Posterior cingulate gyrus (tissue), 11 donors: ENCODE measurements at regions not wholly inside any gene's neighbourhood (a gene's known extent, or its start where the extent isn't known, plus 50 kb on each side); places are given as distances from the start of the nearest gene placed in this dataset.
"Not testable (repeated sequence)": the region's sequence is repeated elsewhere in the genome, so short reads cannot be mapped to it uniquely, and the experiment has no call there.

Experiments
- DNase-seq, 10 donors: peaks; one replicate each; pipeline versions ENCODE4 v3.0.0 to v3.0.0-alpha.2; 2020 to 2021; ENCODE audit warnings: mixed read lengths in 3 of 10
- intact Hi-C: fragments of 100-400 bp; cut with DNase I; formaldehyde crosslinking; loops from one replicate; pipeline ENCODE4 v1.15.1; 2023

- no peak for DNase-seq
- intact Hi-C loops, result no loop called here
These were observed 458.3 kb upstream of the LCORL start for GRCh38 chr4:18479825-18480224.

DNA sequence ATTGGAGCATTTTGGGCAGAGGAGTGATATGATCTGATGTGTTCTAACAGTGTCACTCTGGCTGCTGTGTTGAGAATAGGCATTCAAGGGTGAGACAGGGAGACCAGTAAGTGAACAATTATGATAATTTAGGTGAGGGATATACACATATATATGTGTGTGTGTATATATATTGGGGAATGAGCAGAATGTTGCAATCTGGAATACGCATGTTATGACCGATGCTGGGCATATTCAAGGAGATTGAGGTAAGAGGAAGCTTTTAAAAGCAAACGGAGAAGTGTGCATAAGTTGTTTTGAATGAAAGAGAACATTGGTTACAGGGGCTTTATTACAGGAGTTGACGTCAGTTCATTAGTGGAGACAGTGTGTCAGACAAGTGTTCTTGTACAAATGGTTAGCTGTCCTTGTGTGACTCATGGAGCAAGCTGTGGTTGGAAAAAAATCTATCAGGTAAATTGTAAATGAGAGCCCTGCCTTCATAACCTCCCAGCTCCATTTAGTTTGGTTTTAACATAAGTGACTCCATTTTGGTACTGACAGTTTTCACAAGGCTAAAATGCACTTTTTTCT lies 442.5 kb upstream of the LCORL start:
- intact Hi-C loops, result no loop called here
- DNase-seq, result no peak

GRCh38 chr4:18458465-18458864 lies 436.9 kb upstream of the LCORL start:
- DNase-seq, result no peak
- intact Hi-C loops, result no loop called here

DNA sequence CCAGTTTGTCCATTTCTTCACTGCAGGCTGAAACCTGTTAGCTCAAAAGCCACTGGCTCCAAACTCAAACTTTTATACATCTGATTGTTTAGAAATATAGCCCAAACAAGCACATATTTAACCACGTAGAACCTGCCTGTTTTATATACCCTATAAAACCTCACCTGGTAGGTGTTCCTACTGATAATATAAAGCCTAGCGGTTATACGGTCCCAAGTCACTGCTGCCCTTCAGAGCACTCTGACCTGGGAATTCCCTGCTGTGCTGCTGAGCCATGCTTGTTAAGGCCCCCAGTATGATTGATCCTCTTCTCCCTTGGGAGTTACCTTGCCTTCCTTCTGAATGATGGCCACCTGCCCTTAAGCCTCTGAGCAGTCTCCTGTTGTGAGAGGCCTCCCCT lies 432.8 kb upstream of the LCORL start:
- no peak for DNase-seq
- intact Hi-C loops, result no loop called here

DNA sequence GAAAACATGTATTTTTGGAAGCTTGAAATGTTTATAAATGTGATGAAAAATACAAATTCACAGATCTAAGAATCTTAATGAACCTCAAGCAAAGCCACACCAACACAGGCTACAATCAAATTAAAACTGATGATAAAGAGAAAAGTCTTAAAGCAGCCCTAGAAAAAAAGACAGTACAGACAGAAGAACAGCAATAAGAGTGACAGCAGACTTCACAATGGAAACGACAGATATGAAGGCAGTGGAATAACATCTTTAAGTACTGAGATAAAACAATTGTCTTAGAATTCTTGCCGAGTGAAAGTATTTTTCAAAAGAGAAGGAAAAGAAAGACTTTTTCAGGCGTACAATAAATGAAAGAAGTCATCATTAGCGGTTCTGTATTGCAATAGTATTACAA lies 423.6 kb upstream of the LCORL start:
- intact Hi-C loops, result no loop called here
- DNase-seq, result no peak

DNA sequence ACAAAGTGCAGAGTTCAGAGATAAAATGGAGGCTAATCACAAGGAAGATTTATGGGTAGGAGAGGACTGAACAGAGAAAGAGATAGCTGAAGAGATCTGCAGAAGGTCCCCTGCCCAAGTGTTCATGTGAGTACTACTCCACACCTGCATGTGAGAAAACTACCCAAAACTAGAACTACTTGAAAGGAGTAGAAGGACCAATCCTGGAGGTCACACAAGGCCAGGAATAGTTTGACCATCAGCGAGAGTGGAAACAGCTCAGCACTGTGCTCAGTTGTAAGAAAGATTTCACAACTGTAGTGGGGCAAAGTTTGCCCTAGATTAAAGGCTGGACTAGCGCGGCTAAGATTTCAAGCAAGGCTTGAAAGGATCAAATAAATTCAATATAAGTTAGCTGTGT lies 422.7 kb upstream of the LCORL start:
- no peak for DNase-seq
- intact Hi-C loops, result no loop called here

- DNase-seq, result no peak
- intact Hi-C loops, result no loop called here
These were observed 421.4 kb upstream of the LCORL start for GRCh38 chr4:18442957-18443356.

DNA sequence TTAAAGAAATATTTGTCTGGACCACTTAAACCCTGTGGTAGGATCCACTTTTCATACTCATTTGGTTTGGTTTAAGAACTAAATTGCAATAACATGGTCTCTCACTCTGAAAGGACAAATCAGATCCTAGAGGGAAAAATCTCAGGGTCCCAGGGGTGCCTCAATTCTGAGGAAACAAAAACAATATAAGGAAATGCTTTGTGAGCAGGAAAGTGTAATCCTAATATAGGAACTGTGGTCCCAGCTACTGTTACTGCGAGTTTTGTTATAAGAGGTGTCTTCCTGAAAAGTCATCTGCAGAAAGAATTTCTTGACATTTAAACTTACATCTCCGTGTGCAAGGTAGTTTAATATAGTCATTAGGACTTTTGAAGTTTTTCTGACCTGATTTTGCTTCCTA lies 420.1 kb upstream of the LCORL start:
- DNase-seq, result no peak
- intact Hi-C loops, result no loop called here

- no peak for DNase-seq
These were observed 419.6 kb upstream of the LCORL start for GRCh38 chr4:18441203-18441590.

DNA sequence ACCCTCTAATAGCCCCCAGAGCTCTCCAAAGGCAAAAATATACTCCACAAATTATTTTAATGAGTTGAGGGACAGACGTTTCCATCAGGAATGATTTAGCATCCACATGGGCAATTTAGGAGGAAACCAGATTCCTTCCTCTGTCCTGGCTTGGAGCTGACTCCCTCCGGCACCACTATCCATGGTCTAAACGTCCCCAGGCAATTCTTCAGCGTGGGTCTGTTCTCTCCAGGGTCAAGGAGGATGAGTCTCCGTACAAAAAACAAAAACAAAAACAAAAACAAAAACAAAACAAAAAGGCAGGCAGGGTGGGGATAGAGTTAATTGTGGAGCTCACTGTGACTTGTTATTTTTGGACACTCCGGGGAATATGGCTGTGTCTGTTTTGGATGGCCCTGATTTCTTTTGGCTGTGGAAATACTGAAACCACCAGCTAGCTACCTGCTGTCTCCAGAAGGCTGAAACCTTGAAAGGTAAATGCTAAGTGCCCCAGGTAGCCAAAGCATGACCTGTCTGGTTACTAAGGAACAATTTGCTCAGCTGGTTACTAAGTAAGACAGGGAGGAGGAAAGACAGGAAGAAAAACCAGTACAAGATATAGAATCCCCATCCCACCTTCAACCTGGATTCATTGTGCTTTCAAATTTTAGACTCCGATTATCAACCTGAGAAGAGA lies 419.1 kb upstream of the LCORL start:
- no peak for DNase-seq
- intact Hi-C loops, result no loop called here

More at GRCh38 chr4:18441203-18441590, 419.6 kb upstream of the LCORL start:
- intact Hi-C loops, result no loop called here

- intact Hi-C loops, result no loop called here
- DNase-seq, result no peak
These were observed 417.8 kb upstream of the LCORL start for GRCh38 chr4:18439311-18439710.

DNA sequence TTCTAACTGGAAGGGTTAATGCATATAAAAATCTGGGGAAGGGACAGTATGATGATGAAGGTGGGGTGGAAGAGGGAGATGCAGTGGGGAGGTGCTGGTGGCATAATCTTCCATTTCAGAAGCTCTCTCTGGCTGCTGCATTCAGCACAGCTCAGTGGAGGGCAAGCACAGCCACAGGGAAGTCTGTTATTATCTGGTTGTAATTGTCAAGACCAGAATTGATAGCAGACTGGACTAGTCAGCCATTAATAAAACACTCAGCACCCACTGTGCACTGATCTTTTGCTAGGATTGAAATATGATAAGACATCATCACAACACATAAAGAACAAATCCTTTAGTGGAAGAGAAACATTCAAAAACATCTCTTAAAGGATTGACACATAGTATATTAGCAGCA lies 414.2 kb upstream of the LCORL start:
- intact Hi-C loops, result no loop called here
- DNase-seq, result no peak

DNA sequence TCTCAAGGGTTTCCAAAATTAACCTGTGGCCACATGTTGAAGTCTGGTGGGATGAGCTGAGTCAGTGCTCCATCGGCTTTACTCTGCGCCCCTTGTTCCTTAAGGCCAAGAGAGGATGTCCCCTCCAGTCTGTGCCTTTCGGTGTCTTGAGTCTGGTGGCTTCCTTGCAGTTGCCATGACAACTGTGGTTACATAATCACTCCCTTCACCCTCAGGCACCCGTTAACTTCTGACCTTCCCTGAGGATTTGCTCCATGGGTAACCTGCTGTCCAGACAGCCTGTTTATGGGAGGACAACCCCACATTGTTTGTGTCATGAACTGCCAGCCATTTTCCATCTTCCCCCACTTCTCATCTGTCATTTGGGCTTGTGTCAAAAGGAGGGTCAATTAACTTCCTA lies 401.1 kb upstream of the LCORL start:
- intact Hi-C loops, result no loop called here
- no peak for DNase-seq

DNA sequence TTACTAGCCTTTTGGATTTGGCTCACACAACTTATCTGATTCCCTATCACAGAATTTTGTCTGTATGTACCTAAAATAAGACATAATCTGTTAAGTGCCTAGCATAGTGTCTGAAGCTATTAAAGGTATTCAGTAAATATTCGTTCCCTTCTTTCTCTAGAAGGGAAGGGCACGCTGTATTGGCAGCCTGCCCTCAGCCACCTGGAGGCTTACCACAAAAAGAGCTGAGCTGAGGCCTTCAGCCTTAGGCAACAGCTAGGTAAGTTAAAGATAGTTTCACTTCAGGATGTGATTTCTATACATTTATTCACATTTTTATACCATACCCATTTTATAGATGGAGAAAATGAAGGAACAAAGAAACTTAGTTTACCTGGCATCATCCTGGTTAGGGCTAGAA lies 400.0 kb upstream of the LCORL start:
- intact Hi-C loops, result no loop called here
- DNase-seq, result no peak

DNA sequence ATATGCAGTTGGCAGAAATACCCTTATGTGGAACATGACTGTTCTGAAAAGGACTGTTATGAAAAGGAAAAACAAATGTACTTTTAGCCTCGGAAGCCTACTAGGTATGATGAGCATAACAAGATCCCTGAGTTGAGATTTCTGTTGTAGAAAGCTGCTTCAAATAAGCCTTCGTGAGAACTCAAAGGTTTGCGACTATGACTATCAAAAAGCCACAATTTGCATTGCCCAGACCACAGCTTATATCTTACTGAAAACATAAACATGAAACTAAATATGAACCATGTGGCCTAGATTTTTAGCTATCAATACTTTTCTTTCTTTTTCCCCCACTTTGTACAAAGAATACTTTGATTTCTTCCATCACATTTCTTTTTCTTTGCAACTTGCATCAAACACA lies 398.2 kb upstream of the LCORL start:
- intact Hi-C loops, result no loop called here
- DNase-seq, result no peak

- DNase-seq, result peak in 1 of 10 donors; percentile 75
- intact Hi-C loops, result not testable (repeated sequence)
These were observed 396.8 kb upstream of the LCORL start for GRCh38 chr4:18418195-18418898.

DNA sequence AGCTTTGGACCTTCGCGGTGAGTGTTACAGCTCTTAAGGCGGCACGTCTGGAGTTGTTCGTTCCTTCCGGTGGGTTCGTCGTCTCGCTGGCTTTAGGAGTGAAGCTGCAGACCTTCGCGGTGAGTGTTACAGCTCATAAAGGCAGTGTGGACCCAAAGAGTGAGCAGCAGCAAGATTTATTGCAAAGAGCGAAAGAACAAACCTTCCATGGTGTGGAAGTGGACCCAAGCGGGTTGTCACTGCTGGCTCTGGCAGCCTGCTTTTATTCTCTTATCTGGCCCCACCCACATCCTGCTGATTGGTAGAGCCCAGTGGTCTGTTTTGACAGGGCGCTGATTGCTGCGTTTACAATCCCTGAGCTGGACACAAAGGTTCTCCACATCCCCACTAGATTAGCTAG lies 396.1 kb upstream of the LCORL start:
- DNase-seq, intact Hi-C loops: not testable (repeated sequence)

DNA sequence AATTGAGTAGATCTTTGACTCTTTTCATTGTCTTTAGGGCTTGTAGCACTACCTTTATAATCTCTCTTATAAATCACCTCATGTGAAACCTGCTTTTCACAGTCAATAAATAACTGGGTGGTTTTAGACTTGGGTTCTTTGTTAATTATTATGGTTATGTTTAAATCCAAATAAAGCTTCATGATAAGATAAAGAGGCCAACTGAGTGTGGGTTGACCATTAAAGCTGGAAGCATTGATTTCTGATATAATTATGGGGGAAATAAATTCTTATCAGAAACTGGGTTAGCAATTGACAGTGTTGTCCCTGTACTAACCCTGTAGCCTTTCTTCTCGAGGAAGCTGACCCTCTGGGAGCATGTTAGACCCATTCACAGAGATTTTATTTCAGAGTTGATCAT lies 384.7 kb upstream of the LCORL start:
- DNase-seq, result no peak
- intact Hi-C loops, result no loop called here

DNA sequence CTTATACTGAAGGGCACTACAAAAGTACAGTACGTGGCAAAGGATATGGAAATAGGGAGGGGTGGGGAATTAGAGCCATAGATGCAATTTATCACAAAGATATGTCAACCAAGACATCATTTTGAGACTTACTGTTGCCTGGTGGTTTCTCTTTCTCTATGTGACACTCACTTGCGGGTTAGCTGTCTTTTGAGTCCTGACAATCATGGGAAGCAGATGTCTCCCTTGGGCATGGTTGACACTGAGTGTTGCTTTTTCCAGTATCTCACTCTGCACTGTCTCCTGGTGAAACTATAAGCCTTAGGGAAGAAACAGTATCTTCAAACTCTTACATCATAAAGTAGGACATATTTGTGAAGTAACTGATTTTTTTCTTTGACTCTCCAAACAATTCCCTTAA lies 383.5 kb upstream of the LCORL start:
- intact Hi-C loops, result no loop called here
- DNase-seq, result no peak

DNA sequence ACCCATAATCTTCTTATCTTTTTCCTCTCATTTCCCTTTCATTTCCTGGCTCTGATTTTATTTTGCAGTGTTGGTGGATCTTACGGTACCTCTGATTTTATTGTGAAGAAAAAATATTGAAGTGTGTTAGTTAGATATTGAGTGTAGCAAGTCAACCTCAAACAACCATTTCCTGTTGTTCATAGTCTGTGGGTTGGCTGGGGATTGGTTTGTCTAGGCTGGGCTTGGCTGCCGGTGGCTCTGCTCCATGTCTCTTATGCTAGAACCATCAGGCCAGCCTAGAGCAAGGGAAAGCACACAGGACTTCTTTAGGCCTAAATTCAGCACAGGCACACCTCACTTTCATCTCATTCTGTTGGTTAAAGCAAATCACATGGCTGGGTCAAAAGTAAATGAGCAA lies 383.1 kb upstream of the LCORL start:
- DNase-seq, result no peak
- intact Hi-C loops, result no loop called here

GRCh38 chr4:18403327-18403726 lies 381.8 kb upstream of the LCORL start:
- no peak for DNase-seq
- intact Hi-C loops, result no loop called here

GRCh38 chr4:18401868-18402267 lies 380.3 kb upstream of the LCORL start:
- DNase-seq, result no peak
- intact Hi-C loops, result no loop called here
